RWPE2 (cell line): ENCODE measurements at regions not wholly inside any gene's neighbourhood (a gene's known extent, or its start where the extent isn't known, plus 50 kb on each side); places are given as distances from the start of the nearest gene placed in this dataset.

ENCODE experiments used
- ATAC-seq: fragments of 200-7000 bp; cut with Tn5 transposase; 3 replicates; pipeline ENCODE4 v1.9.1; 2021; ENCODE audit warnings: low read depth
- DNase-seq: peaks from one replicate; pipeline ENCODE4 v3.0.0-alpha.2; 2020; ENCODE audit warnings: low spot score
- H3K27ac ChIP-seq: fragments of 450-650 bp; 2 replicates; pipeline ENCODE4 v1.5.1; 2017; ENCODE audit warnings: mild to moderate bottlenecking; ENCODE audit not compliant: poor library complexity, severe bottlenecking
- H3K27me3 ChIP-seq: fragments of 250-450 bp; sonication (Bioruptor Pico); 2 replicates; pipeline ENCODE4 v1.5.1; 2021; ENCODE audit warnings: mild to moderate bottlenecking, moderate library complexity; ENCODE audit not compliant: insufficient read depth, poor library complexity, severe bottlenecking
- H3K36me3 ChIP-seq: fragments of 250-450 bp; sonication (Bioruptor Pico); 2 replicates; pipeline ENCODE4 v1.5.1; 2020; ENCODE audit warnings: low read depth, mild to moderate bottlenecking, moderate library complexity
- H3K4me1 ChIP-seq: fragments of 250-450 bp; sonication (Bioruptor Pico); 2 replicates; pipeline ENCODE4 v1.5.1; 2021; ENCODE audit warnings: mild to moderate bottlenecking, moderate library complexity; ENCODE audit not compliant: insufficient read depth, poor library complexity, severe bottlenecking
- H3K4me3 ChIP-seq: fragments of 250-450 bp; sonication (Bioruptor Pico); 2 replicates; pipeline ENCODE4 v1.5.1; 2021; ENCODE audit warnings: mild to moderate bottlenecking, moderate library complexity; ENCODE audit not compliant: severe bottlenecking
- H3K9me3 ChIP-seq: fragments of 250-450 bp; sonication (Bioruptor Pico); 2 replicates; pipeline ENCODE4 v1.5.1; 2021; ENCODE audit warnings: mild to moderate bottlenecking, moderate library complexity; ENCODE audit not compliant: severe bottlenecking
- CTCF ChIP-seq: fragments of 450-650 bp; IDR thresholded peaks from one replicate; pipeline ENCODE4 v1.5.1; 2017; ENCODE audit warnings: mild to moderate bottlenecking, moderate library complexity; ENCODE audit not compliant: poor library complexity, severe bottlenecking

- H3K4me3 ChIP-seq: no peak overlapping the region
- H3K9me3 ChIP-seq: no peaks in the 10 kb centered on the region
- DNase-seq (no peak), ATAC-seq (no peak)
- H3K36me3 ChIP-seq: no peaks in the 10 kb centered on the region
- H3K27me3 ChIP-seq: no peaks in the 10 kb centered on the region
- no peaks in the 10 kb centered on the region for H3K4me1 ChIP-seq
- no peak overlapping the region for H3K27ac ChIP-seq
- no peak for TF ChIP-seq CTCF
These were observed 393.1 kb downstream of the BRINP1 start for GRCh38 chr9:118976160-118976559.

- no peak overlapping the region for H3K4me3 ChIP-seq
- no peak overlapping the region for H3K27ac ChIP-seq
- no peaks in the 10 kb centered on the region for H3K9me3 ChIP-seq
- ATAC-seq (no peak), DNase-seq (no peak)
- no peaks in the 10 kb centered on the region for H3K36me3 ChIP-seq
- no peak for TF ChIP-seq CTCF
- H3K4me1 ChIP-seq: no peaks in the 10 kb centered on the region
- H3K27me3 ChIP-seq: peaks cover 5% of the 10 kb centered on the region
These were observed 384.6 kb downstream of the BRINP1 start for GRCh38 chr9:118984607-118985006.

- Histone ChIP-seq H3K4me3 (no peak overlapping the region), H3K4me1 (no peaks in the 10 kb centered on the region), H3K9me3 (no peaks in the 10 kb centered on the region), H3K27me3 (peaks cover 5% of the 10 kb centered on the region), H3K27ac (no peak overlapping the region), H3K36me3 (no peaks in the 10 kb centered on the region)
- TF ChIP-seq CTCF: no peak
- ATAC-seq (no peak), DNase-seq (no peak)
These were observed 383.4 kb downstream of the BRINP1 start for GRCh38 chr9:118985851-118986250.

- Histone ChIP-seq H3K9me3 (no peaks in the 10 kb centered on the region), H3K4me3 (no peak overlapping the region), H3K27me3 (no peaks in the 10 kb centered on the region), H3K27ac (no peak overlapping the region), H3K36me3 (no peaks in the 10 kb centered on the region), H3K4me1 (no peaks in the 10 kb centered on the region)
- no peak for TF ChIP-seq CTCF
- no peak for DNase-seq
- ATAC-seq: no peak
These were observed 382.1 kb downstream of the BRINP1 start for GRCh38 chr9:118987167-118987566.

- H3K9me3 ChIP-seq: no peaks in the 10 kb centered on the region
- no peak for DNase-seq
- no peak overlapping the region for H3K27ac ChIP-seq
- peaks cover 11% of the 10 kb centered on the region for H3K4me1 ChIP-seq
- no peak overlapping the region for H3K4me3 ChIP-seq
- TF ChIP-seq CTCF: no peak
- H3K27me3 ChIP-seq: no peaks in the 10 kb centered on the region
- no peaks in the 10 kb centered on the region for H3K36me3 ChIP-seq
- ATAC-seq: no peak
These were observed 378.3 kb downstream of the BRINP1 start for GRCh38 chr9:118990949-118991348.
